ENCODE measurements at regions not wholly inside any gene's neighbourhood (a gene's known extent, or its start where the extent isn't known, plus 50 kb on each side); places are given as distances from the start of the nearest gene placed in this dataset.
A peak's percentile ranks its signal among the peaks of the same experiment; 100 is the strongest.
"Not testable (repeated sequence)": the region's sequence is repeated elsewhere in the genome, so short reads cannot be mapped to it uniquely, and the experiment has no call there.

DNA sequence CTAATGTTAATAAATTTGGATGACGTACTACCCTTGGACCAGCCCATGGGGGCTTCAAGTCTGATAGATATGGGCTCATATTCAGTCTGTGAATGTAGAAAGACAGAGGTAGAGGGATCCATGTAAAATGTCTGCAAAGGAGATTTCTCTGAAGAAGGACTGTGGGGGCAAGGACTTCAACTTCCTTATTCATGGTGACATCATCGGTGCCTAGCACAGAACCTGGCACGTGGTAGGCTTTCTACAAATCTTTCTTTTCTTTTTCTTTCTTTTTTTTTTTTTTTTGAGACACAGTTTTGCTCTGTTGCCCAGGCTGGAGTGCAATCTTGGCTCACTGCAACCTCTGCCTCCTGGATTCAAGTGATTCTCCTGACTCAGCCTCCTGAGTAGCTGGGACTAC, 81.5 kb upstream of the CHD6 start:
- H3K27me3 ChIP-seq (ENCODE audit: insufficient read depth, low read length, poor library complexity, severe bottlenecking); POLR2A ChIA-PET: not testable (repeated sequence)

DNA sequence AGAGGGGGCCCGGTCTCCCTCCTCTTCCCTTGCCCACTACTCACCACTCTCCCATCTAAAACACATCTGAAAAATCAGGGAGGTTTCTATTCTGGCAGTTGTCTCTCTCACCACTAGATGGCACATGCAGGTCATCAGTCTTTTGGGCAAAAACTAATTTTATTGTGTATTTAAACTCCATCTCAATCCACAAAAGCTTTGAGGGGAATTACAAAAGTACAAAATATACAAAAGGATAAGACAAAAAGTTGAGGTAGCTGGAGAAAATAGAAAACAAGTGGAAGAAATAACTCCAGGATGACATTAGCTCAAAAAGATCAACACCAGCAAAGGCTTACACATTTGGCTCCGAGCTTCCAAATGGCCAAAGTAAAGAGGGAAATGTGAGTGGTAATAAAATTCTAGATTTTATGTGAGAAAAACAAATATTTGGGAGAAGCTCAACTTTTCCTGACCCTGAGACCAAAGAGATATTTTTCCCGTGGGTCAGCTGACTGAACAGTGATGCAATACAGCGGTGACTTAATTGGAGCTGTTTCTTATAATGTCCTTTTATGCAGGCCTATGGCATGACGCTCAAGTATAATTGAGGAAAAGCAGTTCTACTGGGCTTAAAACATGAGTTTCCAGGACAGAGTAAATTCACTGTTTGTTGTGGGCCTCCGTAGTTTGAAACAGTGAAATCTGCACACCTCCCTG, 79.8 kb upstream of the CHD6 start:
- H3K4me1 ChIP-seq (ENCODE audit: insufficient read depth, low read length): no peaks in the 10 kb centered on the region
- DNase-seq: peak in 2 of 5 donors; percentile 4 to 21
- Mint-ChIP-seq H3K36me3 (peaks cover 0 to 6% (median 0%) of the 10 kb centered on the region in 3 donors), H3K9me3 (no peaks in the 10 kb centered on the region), H3K27me3 (peaks cover 2 to 4% of the 10 kb centered on the region in 2 donors), H3K4me1 (peaks cover 11 to 13% (median 12%) of the 10 kb centered on the region in 3 donors), H3K4me3 (peak overlapping the region in 2 of 7 donors; percentile 3 to 60), H3K27ac (peak overlapping the region in 2 of 8 donors; percentile 37 to 43)
- ChIA-PET POLR2A (no interaction called here), CTCF (interaction anchor here (0.7 to 1.2 kb wide), 4 partner anchors 11 to 32 kb away, joined by 3 to 4 read pairs (median 4); no protein-coding TSS in a partner anchor)
- H3K4me3 ChIP-seq (ENCODE audit: low read length): no peak overlapping the region
- H3K36me3 ChIP-seq (ENCODE audit: insufficient read depth, low read length): no peaks in the 10 kb centered on the region
- no peaks in the 10 kb centered on the region for H3K27me3 ChIP-seq (ENCODE audit: insufficient read depth, low read length, poor library complexity, severe bottlenecking)
- no peak overlapping the region for H3K27ac ChIP-seq (ENCODE audit: low read depth, low read length)
- no peaks in the 10 kb centered on the region for H3K9me3 ChIP-seq (ENCODE audit: low read length)

More for the DNA sequence above, 81.5 kb upstream of the CHD6 start:
- H3K4me1 ChIP-seq (ENCODE audit: insufficient read depth, low read length); H3K27ac ChIP-seq (ENCODE audit: low read depth, low read length); H3K4me1 Mint-ChIP-seq; H3K4me3 Mint-ChIP-seq; H3K4me3 ChIP-seq (ENCODE audit: low read length); DNase-seq; H3K36me3 Mint-ChIP-seq; H3K9me3 Mint-ChIP-seq; H3K27ac Mint-ChIP-seq; H3K36me3 ChIP-seq (ENCODE audit: insufficient read depth, low read length); H3K9me3 ChIP-seq (ENCODE audit: low read length): not testable (repeated sequence)
- peaks cover 0 to 13% of the 10 kb centered on the region in 2 donors for H3K27me3 Mint-ChIP-seq
- CTCF ChIA-PET: interaction anchor here (1.5 kb wide), 1 partner anchor 18 kb away, joined by 3 read pairs; no protein-coding TSS in a partner anchor

DNA sequence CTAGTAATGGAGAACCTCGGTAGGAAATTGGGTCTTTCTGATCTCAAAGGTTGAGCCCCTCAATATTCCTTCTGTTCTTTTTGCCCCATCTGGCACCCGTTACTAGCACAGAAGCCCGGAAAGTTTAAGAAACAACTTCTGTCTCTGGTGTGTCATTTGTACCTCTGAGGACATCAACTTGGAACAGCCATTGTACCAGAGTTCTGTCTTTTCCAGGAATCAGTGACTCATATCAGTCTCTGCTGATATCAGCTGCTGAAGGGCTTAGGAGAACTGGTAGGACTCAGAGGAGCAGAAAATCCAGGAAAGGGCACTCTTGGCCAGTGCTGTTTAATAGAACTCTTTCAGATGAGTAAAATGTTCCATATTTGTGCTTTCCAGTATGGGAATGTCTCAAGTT, 78.3 kb upstream of the CHD6 start:
- Histone ChIP-seq H3K9me3 (ENCODE audit: low read length) (no peaks in the 10 kb centered on the region), H3K36me3 (ENCODE audit: insufficient read depth, low read length) (no peaks in the 10 kb centered on the region), H3K4me3 (ENCODE audit: low read length) (no peak overlapping the region), H3K27ac (ENCODE audit: low read depth, low read length) (peak overlapping the region; percentile 29), H3K27me3 (ENCODE audit: insufficient read depth, low read length, poor library complexity, severe bottlenecking) (no peaks in the 10 kb centered on the region), H3K4me1 (ENCODE audit: insufficient read depth, low read length) (peaks cover 4% of the 10 kb centered on the region)
- no peak overlapping the region for H3K4me3 Mint-ChIP-seq
- no peak overlapping the region for H3K27ac Mint-ChIP-seq
- ChIA-PET POLR2A (no interaction called here), CTCF (interaction anchor here (1.2 to 1.3 kb wide), 2 partner anchors 10 to 81 kb away, joined by 3 to 4 read pairs; no protein-coding TSS in a partner anchor)
- H3K4me1 Mint-ChIP-seq: peaks cover 16 to 20% (median 17%) of the 10 kb centered on the region in 3 donors
- H3K27me3 Mint-ChIP-seq: peaks cover 2 to 4% of the 10 kb centered on the region in 2 donors
- no peak for DNase-seq
- H3K9me3 Mint-ChIP-seq: no peaks in the 10 kb centered on the region
- H3K36me3 Mint-ChIP-seq: peaks cover 0 to 9% (median 0%) of the 10 kb centered on the region in 3 donors

DNA sequence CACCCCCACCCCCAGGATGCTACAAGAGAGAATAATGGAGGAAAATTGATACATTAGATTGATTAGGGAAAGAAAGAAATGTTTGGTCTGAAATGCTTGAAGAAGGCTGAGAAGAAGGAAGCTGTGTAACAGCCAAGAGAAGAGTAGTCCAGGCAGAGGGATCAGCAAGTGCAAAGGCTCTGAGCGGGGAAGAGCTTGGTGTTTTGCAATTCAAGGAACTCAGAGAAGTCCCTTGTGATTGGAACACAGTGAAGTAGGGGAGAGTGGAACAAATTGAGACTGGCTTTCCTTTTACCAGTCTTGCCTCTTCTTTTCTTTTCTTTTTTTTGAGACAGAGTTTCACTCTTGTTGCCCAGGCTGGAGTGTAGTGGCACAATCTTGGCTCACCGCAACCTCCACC, 76.6 kb upstream of the CHD6 start:
- Mint-ChIP-seq H3K36me3 (peaks cover 0 to 9% (median 0%) of the 10 kb centered on the region in 3 donors), H3K4me3 (peak overlapping the region in 3 of 7 donors; percentile 70 to 87 (median 87)), H3K4me1 (peaks cover 16 to 20% (median 17%) of the 10 kb centered on the region in 3 donors), H3K27ac (peak overlapping the region in 4 of 8 donors; percentile 43 to 89 (median 68)), H3K9me3 (no peaks in the 10 kb centered on the region), H3K27me3 (peaks cover 2 to 6% of the 10 kb centered on the region in 2 donors)
- Histone ChIP-seq H3K4me3 (ENCODE audit: low read length) (no peak overlapping the region), H3K27me3 (ENCODE audit: insufficient read depth, low read length, poor library complexity, severe bottlenecking) (no peaks in the 10 kb centered on the region), H3K36me3 (ENCODE audit: insufficient read depth, low read length) (no peaks in the 10 kb centered on the region), H3K4me1 (ENCODE audit: insufficient read depth, low read length) (peaks cover 4% of the 10 kb centered on the region), H3K9me3 (ENCODE audit: low read length) (no peaks in the 10 kb centered on the region), H3K27ac (ENCODE audit: low read depth, low read length) (no peak overlapping the region)
- ChIA-PET CTCF (interaction anchor here (1.2 kb wide), 1 partner anchor 82 kb away, joined by 3 read pairs; no protein-coding TSS in a partner anchor), POLR2A (no interaction called here)
- DNase-seq: no peak

DNA sequence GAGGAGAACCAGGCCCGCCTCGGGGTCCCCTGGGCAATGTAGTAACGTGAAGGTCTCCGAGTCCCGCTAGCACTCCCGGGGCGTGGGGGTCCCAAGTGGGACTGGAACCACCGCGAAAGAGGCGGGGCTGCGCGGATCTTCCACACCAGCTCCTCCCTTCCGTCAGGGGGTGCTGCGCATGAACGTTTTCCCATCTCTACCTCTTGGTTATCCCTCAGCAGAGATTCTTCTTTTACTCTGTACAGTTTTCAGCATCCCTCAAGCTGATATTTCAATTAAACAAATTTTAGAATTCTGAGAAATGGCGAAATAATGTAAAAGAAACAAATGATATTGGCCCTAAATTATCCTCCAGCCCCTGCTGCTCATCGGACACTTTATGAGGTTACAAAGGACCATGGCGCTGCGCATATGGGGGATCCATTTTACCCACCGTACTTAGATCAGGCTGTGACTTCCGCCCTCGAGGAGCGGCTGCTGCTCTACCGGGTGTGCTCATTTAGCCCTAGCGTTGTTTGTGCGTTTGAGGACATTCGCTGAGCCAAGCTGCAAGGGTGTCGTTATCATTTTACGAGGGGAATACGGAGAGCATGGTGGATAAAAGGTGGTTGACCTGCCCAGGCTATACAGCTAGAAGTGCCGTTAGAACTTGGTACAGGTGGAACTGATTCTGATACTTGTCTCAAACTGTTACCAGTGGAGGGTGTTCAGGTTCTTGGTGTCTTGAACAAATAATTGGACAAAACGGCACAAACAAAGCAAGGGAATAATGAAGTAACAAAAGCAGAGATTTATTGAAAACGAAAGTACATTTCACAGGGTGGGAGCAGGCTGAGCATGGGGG, 75.2 kb upstream of the CHD6 start:
- Histone ChIP-seq H3K9me3 (ENCODE audit: low read length) (no peaks in the 10 kb centered on the region), H3K27ac (ENCODE audit: low read depth, low read length) (peak overlapping the region; percentile 88), H3K4me1 (ENCODE audit: insufficient read depth, low read length) (peaks cover 4% of the 10 kb centered on the region), H3K27me3 (ENCODE audit: insufficient read depth, low read length, poor library complexity, severe bottlenecking) (no peaks in the 10 kb centered on the region), H3K36me3 (ENCODE audit: insufficient read depth, low read length) (no peaks in the 10 kb centered on the region), H3K4me3 (ENCODE audit: low read length) (peak overlapping the region; percentile 75)
- Mint-ChIP-seq H3K27me3 (peaks cover 2 to 13% of the 10 kb centered on the region in 2 donors), H3K4me1 (peaks cover 16 to 20% (median 17%) of the 10 kb centered on the region in 3 donors), H3K27ac (peak overlapping the region; percentile 77 to 98 (median 93)), H3K9me3 (no peaks in the 10 kb centered on the region), H3K36me3 (peaks cover 0 to 9% (median 0%) of the 10 kb centered on the region in 3 donors), H3K4me3 (peak overlapping the region; percentile 87 to 98 (median 88))
- CTCF ChIA-PET: interaction anchor here (0.6 to 2.4 kb wide), 5 partner anchors 9 to 81 kb away, joined by 3 to 9 read pairs (median 3); partner anchors contain the start of gene CHD6
- DNase-seq: peak; percentile 61 to 88 (median 79)
- POLR2A ChIA-PET: interaction anchor here (0.9 to 3.1 kb wide), 2 partner anchors 61 to 75 kb away, joined by 3 to 40 read pairs; partner anchors contain the start of gene CHD6

DNA sequence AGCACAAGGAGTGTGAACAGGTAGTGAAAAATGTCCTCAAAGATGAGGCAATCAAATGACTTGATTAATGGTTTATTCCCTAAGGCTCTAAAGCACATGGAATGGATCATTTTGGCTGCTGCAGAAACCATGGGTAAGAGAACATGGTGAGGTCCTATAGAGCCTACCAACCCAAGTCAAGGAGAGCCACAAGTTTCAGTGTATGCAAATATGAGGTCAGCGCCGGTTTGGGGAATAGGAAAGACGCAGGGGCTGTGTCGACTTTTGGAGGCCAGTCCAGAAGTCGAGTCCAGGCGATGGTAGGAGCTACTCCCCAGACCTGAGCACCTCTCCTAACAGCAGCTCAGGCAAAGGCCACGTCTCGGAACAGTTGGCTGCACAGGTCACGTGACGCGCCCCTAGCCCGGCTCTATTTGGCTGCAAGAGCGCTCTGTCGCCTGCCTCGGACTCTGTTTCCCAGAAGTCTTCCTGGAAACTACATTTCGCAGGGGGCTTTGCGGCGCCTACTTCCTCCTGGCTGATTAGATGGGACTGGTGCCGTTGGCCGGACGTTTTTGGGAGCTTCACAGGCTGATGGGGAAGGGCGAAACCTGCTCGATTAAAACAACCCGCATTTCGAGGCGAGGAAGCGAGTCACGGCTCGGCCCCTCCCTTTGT, 74.4 kb upstream of the CHD6 start:
- Mint-ChIP-seq H3K4me1 (peaks cover 14 to 20% (median 16%) of the 10 kb centered on the region in 3 donors), H3K27me3 (peaks cover 4 to 18% of the 10 kb centered on the region in 2 donors), H3K9me3 (no peaks in the 10 kb centered on the region), H3K27ac (peak overlapping the region; percentile 77 to 98 (median 93)), H3K36me3 (peaks cover 0 to 9% (median 1%) of the 10 kb centered on the region in 3 donors), H3K4me3 (peak overlapping the region; percentile 87 to 98 (median 88))
- POLR2A ChIA-PET: interaction anchor here (0.9 to 3.1 kb wide), 2 partner anchors 60 to 75 kb away, joined by 3 to 40 read pairs; partner anchors contain the start of gene CHD6
- CTCF ChIA-PET: interaction anchor here (0.6 to 2.4 kb wide), 3 partner anchors 73 to 80 kb away, joined by 3 to 9 read pairs (median 3); partner anchors contain the start of gene CHD6
- Histone ChIP-seq H3K27me3 (ENCODE audit: insufficient read depth, low read length, poor library complexity, severe bottlenecking) (no peaks in the 10 kb centered on the region), H3K9me3 (ENCODE audit: low read length) (no peaks in the 10 kb centered on the region), H3K27ac (ENCODE audit: low read depth, low read length) (peak overlapping the region; percentile 88), H3K36me3 (ENCODE audit: insufficient read depth, low read length) (no peaks in the 10 kb centered on the region), H3K4me3 (ENCODE audit: low read length) (peak overlapping the region; percentile 75), H3K4me1 (ENCODE audit: insufficient read depth, low read length) (peaks cover 4% of the 10 kb centered on the region)
- peak; percentile 59 to 83 (median 73) for DNase-seq

DNA sequence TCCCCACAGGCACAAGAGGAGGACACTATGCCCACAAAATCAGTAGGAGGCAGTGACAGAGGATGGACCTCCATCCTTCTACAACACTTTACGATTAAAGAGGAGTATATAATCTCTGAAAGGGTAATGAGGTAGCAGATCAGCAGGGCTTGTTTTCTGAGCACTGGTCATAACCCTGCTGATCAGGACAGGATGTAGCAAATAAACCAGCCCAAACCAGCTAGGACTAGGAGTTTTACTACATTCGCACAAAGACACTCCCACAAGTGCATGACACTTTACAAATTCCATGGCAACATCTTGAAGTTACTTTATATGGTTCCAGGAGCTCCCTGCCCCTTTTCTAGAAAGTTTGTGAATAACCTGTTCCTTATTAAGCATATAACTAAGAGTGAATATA, 73.3 kb upstream of the CHD6 start:
- Mint-ChIP-seq H3K27me3 (peaks cover 14 to 28% of the 10 kb centered on the region in 2 donors), H3K27ac (no peak overlapping the region), H3K4me1 (peaks cover 13 to 20% (median 16%) of the 10 kb centered on the region in 3 donors), H3K9me3 (no peaks in the 10 kb centered on the region), H3K36me3 (peaks cover 0 to 9% (median 7%) of the 10 kb centered on the region in 3 donors), H3K4me3 (peak overlapping the region in 3 of 7 donors; percentile 24 to 43 (median 34))
- H3K9me3 ChIP-seq (ENCODE audit: low read length): no peaks in the 10 kb centered on the region
- H3K27me3 ChIP-seq (ENCODE audit: insufficient read depth, low read length, poor library complexity, severe bottlenecking): no peaks in the 10 kb centered on the region
- no peak overlapping the region for H3K27ac ChIP-seq (ENCODE audit: low read depth, low read length)
- DNase-seq: no peak
- H3K4me1 ChIP-seq (ENCODE audit: insufficient read depth, low read length): peaks cover 4% of the 10 kb centered on the region
- POLR2A ChIA-PET: interaction anchor here (3.1 kb wide), 1 partner anchor 73 kb away, joined by 40 read pairs; the partner anchor contains the start of gene CHD6
- H3K36me3 ChIP-seq (ENCODE audit: insufficient read depth, low read length): no peaks in the 10 kb centered on the region
- CTCF ChIA-PET: interaction anchor here (2.4 kb wide), 1 partner anchor 73 kb away, joined by 9 read pairs; the partner anchor contains the start of gene CHD6
- H3K4me3 ChIP-seq (ENCODE audit: low read length): no peak overlapping the region

All from CD8-positive, alpha-beta memory T cell (primary cell).